Esophagus muscularis mucosa (tissue), 4 donors: ENCODE measurements at regions not wholly inside any gene's neighbourhood (a gene's known extent, or its start where the extent isn't known, plus 50 kb on each side); places are given as distances from the start of the nearest gene placed in this dataset.
"Not testable (repeated sequence)": the region's sequence is repeated elsewhere in the genome, so short reads cannot be mapped to it uniquely, and the experiment has no call there.

Experiments used
- DNase-seq: peaks from one replicate; pipeline ENCODE4 v3.0.0-alpha.2; 2017; ENCODE audit errors: extremely low spot score
- H3K27ac ChIP-seq, 4 donors: fragments of 200-600 bp; sonication (generic); replicated peaks in 1 of 4; 1 replicate in 3 of 4; 2 replicates in 1 of 4; pipeline ENCODE4 v1.5.1; 2016 to 2019; ENCODE audit warnings: mild to moderate bottlenecking in 1 of 4
- H3K27me3 ChIP-seq, 4 donors: fragments of 200-600 bp; sonication (generic); one replicate each; pipeline versions ENCODE4 v1.5.1 to v1.6.0; 2016 to 2019
- H3K36me3 ChIP-seq, 4 donors: fragments of 200-600 bp; sonication (generic); one replicate each; pipeline ENCODE4 v1.5.1; 2016 to 2019
- H3K4me1 ChIP-seq, 4 donors: fragments of 200-600 bp; sonication (generic); one replicate each; pipeline ENCODE4 v1.5.1; 2016 to 2019
- H3K4me3 ChIP-seq, 4 donors: fragments of 200-600 bp; sonication (generic); 1 replicate in 2 of 4; 2 replicates in 2 of 4; pipeline ENCODE4 v1.5.1; 2016 to 2019; ENCODE audit warnings: mild to moderate bottlenecking in 4 of 4, moderate library complexity in 1 of 4
- H3K9me3 ChIP-seq, 4 donors: fragments of 200-600 bp; sonication (generic); 1 replicate in 3 of 4; 2 replicates in 1 of 4; pipeline ENCODE4 v1.5.1; 2016 to 2019
- EP300 ChIP-seq: sonication (generic); formaldehyde crosslinking; IDR thresholded peaks from one replicate; pipeline ENCODE4 v1.6.1; 2017; ENCODE audit warnings: antibody characterized with exemption
- POLR2A ChIP-seq: fragments of 450-650 bp; IDR thresholded peaks from one replicate; pipeline ENCODE4 v1.6.1; 2017; ENCODE audit warnings: antibody characterized with exemption, moderate library complexity, mild to moderate bottlenecking, low read depth
- POLR2AphosphoS5 ChIP-seq, 2 donors: sonication (generic); formaldehyde crosslinking; IDR thresholded peaks; one replicate each; pipeline ENCODE4 v1.6.1; 2017; ENCODE audit warnings: antibody characterized with exemption in 2 of 2
- WGBS: methylation state at CpG from one replicate; pipeline ENCODE4 v1.1.5; 2018; 5-methylcytosine and 5-hydroxymethylcytosine counted together
- intact Hi-C: fragments of 100-400 bp; cut with DNase I; formaldehyde crosslinking; loops from one replicate; pipeline ENCODE4 v1.15.1; 2023
- TF ChIP-seq, protein P1 (sequence below), 3 experiments: fragments of 200-600 bp in 2 of 3; fragments of 450-650 bp in 1 of 3; sonication (generic) in 2 of 3; IDR thresholded peaks; one replicate each; pipeline ENCODE4 v1.5.1; 2017 to 2019; ENCODE audit warnings: antibody characterized with exemption in 3 of 3, mild to moderate bottlenecking in 2 of 3, moderate library complexity in 1 of 3

DNA sequence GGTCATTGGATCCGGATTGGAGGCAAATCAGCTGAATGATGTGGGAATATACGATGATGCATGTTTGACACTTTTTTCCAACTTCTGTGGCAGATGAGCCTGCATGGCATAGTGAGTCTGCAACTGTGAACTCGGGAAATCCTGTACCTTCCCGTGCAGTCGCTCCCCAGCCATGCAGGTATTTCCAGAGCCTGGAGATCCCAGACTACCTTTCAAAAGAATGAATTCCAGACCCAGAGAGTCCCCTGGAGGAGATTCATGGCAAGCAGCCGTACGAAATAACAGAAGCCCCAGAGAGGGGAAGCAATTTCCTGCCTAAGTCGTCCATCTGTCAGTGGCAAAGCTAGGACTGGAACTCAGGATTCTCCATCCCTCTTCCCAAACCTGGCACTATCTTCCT, 75.7 kb upstream of the FAM20A start:
- Histone ChIP-seq H3K27ac (no peak overlapping the region), H3K9me3 (no peaks in the 10 kb centered on the region), H3K27me3 (no peaks in the 10 kb centered on the region), H3K4me1 (no peaks in the 10 kb centered on the region), H3K36me3 (no peaks in the 10 kb centered on the region), H3K4me3 (no peak overlapping the region)
- 67% methylated on average over 8 of the region's 8 CpGs for WGBS
- no peak for DNase-seq
- intact Hi-C loops = no loop called here
- TF ChIP-seq, protein P1, sequence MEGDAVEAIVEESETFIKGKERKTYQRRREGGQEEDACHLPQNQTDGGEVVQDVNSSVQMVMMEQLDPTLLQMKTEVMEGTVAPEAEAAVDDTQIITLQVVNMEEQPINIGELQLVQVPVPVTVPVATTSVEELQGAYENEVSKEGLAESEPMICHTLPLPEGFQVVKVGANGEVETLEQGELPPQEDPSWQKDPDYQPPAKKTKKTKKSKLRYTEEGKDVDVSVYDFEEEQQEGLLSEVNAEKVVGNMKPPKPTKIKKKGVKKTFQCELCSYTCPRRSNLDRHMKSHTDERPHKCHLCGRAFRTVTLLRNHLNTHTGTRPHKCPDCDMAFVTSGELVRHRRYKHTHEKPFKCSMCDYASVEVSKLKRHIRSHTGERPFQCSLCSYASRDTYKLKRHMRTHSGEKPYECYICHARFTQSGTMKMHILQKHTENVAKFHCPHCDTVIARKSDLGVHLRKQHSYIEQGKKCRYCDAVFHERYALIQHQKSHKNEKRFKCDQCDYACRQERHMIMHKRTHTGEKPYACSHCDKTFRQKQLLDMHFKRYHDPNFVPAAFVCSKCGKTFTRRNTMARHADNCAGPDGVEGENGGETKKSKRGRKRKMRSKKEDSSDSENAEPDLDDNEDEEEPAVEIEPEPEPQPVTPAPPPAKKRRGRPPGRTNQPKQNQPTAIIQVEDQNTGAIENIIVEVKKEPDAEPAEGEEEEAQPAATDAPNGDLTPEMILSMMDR (IDR thresholded peaks at IDR 0.05) = no peak
- no peak for TF ChIP-seq EP300
- TF ChIP-seq POLR2AphosphoS5 (IDR thresholded peaks at IDR 0.05) = no peak
- no peak for TF ChIP-seq POLR2A

DNA sequence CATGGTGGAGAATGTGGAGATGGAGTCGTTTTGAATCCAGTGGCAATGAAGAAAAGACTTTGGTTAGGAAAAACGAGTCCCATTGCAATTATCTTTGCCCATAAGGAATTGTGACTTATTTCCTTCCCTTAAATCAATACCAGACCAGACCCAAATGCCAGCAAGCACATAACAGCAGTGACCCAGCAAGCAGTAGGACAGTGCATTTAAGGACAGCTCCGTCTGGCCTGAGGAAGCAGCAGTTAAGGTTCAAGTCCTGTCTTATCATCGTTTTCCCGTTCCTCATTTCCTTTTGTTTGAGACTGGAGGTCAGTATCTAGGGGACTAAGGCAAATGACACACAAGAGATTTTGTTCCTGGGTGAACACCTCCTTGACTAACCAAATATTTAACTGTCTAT, 74.6 kb upstream of the FAM20A start:
- no peaks in the 10 kb centered on the region for H3K36me3 ChIP-seq
- H3K27ac ChIP-seq = no peak overlapping the region
- intact Hi-C loops = no loop called here
- no peak overlapping the region for H3K4me3 ChIP-seq
- TF ChIP-seq POLR2A (no peak), EP300 (no peak), POLR2AphosphoS5 (IDR thresholded peaks at IDR 0.05) (no peak)
- TF ChIP-seq, protein P1 (IDR thresholded peaks at IDR 0.05) = no peak
- DNase-seq = no peak
- WGBS = 60% methylated on average over 5 of the region's 5 CpGs
- H3K4me1 ChIP-seq = no peaks in the 10 kb centered on the region
- no peaks in the 10 kb centered on the region for H3K9me3 ChIP-seq
- H3K27me3 ChIP-seq = no peaks in the 10 kb centered on the region

DNA sequence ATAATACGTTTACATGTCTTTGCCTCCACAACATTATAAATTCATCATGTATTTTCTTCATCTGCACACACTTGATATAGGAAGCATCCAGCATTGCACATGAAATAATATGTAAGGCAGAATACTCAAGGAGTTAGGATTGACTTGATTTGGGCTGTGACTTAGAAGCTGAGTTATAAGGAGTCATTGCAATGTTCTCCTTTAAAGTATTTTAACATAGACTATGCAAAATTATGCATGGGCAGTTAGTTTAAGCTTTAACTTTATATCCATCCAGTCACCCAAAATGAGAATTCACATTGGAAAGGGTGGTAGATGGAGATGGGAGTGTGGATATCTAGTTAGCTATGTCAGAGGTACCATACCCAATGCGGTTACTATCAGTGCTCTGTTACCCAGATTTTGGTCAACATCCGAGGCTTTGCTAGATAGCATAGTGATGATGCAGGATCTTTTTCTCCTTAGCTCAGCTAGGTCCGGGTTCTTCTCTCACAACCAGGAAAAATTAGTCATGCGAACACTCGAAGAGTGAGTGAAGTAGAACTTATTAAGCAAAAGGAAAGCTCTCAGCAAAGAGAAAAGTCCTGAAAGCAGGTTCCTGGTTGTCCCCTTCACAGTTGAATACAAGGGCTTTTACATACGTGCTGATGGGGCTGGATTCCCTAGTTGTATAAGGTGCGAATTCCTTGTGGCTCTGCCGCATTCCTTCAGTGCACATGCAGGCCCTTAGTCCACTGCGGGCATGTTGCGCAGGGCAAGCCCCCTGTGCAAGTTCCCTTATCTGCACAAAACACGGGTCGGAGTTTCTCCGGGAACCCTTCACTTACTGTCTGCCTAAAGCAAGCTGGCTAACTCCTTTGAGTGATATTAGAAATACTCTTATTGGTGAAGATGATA, 73.1 kb upstream of the FAM20A start:
- intact Hi-C loops = no loop called here
- Histone ChIP-seq H3K4me1 (no peaks in the 10 kb centered on the region), H3K9me3 (no peaks in the 10 kb centered on the region), H3K27me3 (no peaks in the 10 kb centered on the region), H3K36me3 (no peaks in the 10 kb centered on the region), H3K4me3 (no peak overlapping the region), H3K27ac (no peak overlapping the region)
- TF ChIP-seq POLR2A (no peak), EP300 (no peak), POLR2AphosphoS5 (IDR thresholded peaks at IDR 0.05) (no peak)
- TF ChIP-seq, protein P1 (IDR thresholded peaks at IDR 0.05) = no peak
- no peak for DNase-seq
- WGBS = 89% methylated on average over 14 of the region's 14 CpGs

DNA sequence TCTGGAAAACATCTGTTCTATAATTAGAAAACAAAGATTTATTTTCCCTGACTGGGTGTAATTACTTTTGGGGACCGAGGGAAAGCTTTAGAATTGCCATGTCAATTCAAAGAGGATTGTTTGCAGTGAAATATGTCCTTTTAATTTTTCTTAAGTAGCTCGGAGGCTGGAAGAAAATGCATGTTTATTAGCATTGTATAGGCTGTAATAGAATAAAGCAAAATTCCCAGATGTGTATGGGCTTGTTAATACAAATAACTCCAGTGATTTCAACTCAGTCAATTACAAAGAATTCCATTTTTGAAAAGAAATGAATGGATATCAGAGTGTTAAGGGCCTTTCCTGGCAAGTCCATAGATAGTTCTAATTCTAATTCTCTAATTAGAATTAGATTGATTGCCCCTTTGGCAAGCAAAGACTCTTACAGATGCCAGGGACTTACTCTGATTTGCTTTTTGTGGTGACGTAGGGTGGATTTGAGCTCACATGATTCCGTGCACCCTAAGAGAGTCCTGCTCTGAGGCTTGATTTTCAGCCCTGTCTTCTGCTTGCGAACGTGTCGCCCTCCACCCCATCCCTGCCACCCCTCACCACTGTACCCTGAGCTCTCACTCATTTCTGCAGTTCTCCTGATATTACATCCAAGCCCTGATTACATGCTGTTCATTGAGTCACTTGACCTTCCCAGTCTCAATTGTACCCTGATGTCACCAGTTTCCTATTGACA, 70.0 kb upstream of the FAM20A start:
- intact Hi-C loops = no loop called here

DNA sequence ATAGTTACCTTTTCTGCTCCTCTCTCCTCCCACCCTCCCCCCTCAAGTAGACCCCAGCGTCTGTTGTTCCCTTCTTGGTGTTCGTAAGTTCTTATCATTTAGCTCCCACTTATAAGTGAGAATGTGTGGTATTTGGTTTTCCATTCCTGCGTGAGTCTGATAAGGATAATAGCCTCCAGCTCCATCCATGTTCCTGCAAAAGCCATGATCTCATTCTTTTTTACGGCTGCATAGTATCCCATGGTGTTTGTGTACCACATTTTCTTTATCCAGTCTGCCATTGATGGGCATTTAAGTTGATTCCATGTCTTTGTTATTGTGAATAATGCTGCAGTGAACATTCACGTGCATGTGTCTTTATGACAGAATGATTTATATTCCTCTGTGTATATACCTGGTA, 65.3 kb upstream of the FAM20A start:
- H3K36me3 ChIP-seq, H3K4me3 ChIP-seq, intact Hi-C loops, DNase-seq, H3K9me3 ChIP-seq, H3K27me3 ChIP-seq, H3K4me1 ChIP-seq, H3K27ac ChIP-seq: not testable (repeated sequence)
- 81% methylated on average over 5 of the region's 5 CpGs for WGBS

More for the DNA sequence above, 70.0 kb upstream of the FAM20A start:
- 74% methylated on average over 7 of the region's 7 CpGs for WGBS
- Histone ChIP-seq H3K9me3 (no peaks in the 10 kb centered on the region), H3K27ac (no peak overlapping the region), H3K4me1 (no peaks in the 10 kb centered on the region), H3K36me3 (no peaks in the 10 kb centered on the region), H3K27me3 (peaks cover 0 to 4% (median 0%) of the 10 kb centered on the region in 4 donors), H3K4me3 (no peak overlapping the region)
- no peak for TF ChIP-seq EP300
- TF ChIP-seq, protein P1 (IDR thresholded peaks at IDR 0.05) = no peak
- no peak for TF ChIP-seq POLR2A
- TF ChIP-seq POLR2AphosphoS5 (IDR thresholded peaks at IDR 0.05) = no peak
- peak; percentile 26 for DNase-seq
